GM21515 (cell line): ENCODE measurements at regions not wholly inside any gene's neighbourhood (a gene's known extent, or its start where the extent isn't known, plus 50 kb on each side); places are given as distances from the start of the nearest gene placed in this dataset.

Experiments
- ATAC-seq: cut with Tn5 transposase; IDR thresholded peaks from one replicate; pipeline ENCODE4 v1.9.1; 2021; ENCODE audit not compliant: unreplicated experiment

DNA sequence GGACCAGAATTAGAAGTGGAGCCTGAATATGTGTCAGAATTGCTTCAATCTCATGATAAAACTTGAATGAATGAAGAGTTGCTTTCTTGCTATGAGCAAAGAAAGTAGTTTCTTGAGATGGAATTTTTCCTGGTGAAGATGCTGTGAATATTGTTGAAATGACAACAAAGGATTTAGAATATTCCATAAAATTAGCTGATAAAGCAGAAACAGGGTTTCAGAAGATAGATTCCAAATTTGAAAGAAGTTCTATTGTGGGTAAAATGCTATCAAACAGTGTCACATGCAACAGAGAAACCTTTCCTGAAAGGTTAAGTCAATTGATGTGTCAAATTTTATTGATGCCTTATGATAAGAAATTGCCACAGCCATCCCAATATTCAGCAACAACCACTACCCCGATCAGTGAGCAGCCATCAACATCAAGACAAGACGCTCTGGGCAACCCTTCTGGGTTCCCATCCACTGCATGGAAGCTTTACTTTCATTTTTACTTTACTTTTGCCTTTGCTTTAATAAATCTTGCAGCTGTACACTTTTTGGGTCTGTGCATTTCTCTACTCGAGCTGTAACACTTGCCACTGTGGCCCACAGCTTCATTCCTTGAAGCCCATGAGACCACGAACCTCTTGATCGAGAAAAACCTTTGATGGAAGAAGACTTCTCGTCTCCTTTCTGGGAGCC is 104.0 kb upstream of the SSTR1 start:
- ATAC-seq = no peak

DNA sequence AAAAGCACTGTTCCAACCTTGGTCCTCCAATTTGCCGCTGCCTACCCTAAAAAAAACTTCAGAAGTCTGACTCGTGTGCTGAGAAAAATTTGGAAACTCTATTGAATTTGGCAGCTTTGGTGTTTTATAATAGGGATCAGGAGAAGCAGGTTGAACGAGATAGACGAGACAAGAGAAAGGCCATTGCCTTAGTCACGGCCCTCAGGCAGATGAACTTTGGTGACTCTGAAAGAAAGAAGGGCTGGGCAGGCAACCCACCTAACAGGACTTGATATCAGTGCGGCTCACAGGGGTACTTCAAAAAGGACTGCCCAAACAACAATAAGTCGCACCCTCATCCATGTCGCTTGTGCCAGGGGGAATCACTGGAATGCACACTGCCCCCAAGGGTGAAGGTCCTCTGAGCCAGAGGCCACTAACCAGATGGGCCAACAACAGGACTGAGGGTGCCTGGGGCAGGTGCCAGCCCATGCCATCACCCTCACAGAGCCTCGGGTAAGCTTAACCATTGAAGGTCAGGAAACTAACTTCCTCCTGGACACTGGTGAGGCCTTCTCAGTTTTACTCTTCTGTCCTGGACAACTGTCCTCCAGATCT is 102.5 kb upstream of the SSTR1 start:
- ATAC-seq = no peak

GRCh38 chr14:38107216-38107631 is 100.5 kb upstream of the SSTR1 start:
- no peak for ATAC-seq

DNA sequence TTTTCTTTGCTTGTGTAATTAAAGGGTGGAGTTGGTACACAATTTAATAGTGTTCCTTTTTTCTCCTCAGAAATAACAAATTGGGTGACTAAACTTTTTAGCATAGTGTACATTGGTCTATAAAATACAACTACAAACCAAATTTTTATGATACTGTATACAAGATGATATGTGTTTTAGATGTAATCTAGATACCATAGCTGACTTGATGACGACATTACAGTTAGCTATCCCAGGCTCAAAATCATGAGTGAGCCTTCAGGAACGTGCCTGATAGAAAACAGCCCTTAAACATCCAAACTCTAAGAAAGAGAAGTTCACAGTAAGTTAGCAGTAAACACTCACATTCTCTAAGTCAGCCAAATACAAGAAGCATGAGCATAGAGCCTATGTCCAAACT is 99.0 kb upstream of the SSTR1 start:
- no peak for ATAC-seq

GRCh38 chr14:38110258-38110657 is 97.4 kb upstream of the SSTR1 start:
- ATAC-seq = no peak

- ATAC-seq = no peak
Observed at GRCh38 chr14:38111046-38111445, 96.7 kb upstream of the SSTR1 start.

DNA sequence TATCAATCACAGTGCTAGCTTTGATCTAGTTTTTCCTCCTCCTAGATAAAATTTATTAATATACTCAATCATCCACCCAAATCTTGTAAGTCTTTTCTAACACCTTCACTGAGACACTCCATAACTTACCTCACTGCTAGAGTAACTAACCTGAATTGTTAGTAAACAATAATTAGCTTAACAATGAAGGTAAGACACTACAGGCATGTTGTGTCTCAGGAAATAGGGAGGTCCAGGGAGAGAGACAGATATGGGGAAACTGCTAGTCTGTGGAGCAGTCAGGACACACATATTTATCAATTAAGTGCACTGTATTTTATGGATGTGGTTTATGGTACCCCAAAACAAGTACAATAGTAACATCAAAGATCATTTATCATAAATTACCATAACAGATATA is 94.2 kb upstream of the SSTR1 start:
- no peak for ATAC-seq

DNA sequence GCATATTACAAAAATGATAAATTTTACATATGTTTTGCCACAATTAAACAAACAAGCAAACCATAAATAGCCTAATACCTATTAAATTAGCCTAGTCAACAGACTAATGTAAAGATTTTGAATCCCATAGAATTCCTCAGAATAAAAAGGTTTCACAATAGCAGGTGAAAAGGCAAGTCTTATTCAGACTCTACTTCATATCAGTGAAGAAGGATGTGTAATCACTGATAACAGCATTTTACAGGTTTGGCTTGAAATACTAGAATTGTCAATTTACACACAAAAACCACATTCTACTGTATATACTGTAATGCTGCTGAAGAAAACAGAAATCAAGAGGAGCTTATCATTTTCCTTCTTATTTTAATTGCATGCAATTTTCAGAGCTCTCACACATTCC is 90.8 kb upstream of the SSTR1 start:
- no peak for ATAC-seq

DNA sequence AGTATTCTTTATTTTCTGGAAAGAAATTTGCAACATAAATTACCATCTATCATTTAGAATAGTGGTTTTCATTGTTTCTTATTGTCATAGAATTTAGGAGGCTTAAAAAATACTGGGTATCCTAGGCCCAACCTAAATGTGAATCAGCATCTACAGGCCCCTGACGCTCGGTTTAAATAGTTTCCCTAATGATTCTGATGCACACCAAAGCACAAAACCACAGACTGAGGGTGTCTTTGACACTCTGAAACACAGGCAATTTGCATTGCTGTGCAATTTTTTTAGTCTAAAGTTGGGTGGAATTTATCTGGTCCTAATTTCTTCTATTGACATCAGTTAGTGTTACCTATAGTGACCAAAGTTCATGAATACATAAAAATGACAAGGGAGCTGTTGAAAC is 87.6 kb upstream of the SSTR1 start:
- ATAC-seq = no peak

- no peak for ATAC-seq
Observed at GRCh38 chr14:38121320-38122020, 86.2 kb upstream of the SSTR1 start.

DNA sequence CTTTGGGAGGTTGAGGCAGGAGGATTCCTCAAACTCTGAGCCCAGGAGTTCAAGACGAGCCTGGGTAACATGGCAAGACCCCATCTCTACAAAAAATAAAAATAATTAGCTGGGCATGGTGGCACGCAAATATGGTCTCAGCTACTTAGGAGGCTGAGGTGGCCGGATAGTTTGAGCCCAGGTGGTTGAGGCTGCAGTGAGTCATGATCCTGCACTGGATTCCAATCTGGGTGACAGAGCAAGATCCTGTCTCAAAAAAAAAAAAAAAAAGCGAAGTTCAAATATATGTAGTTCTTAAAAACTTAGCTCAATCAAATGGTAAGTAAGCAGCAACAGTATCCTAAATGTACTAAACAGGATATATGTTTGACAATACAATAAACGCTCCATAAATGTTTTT is 85.5 kb upstream of the SSTR1 start:
- ATAC-seq = no peak

- ATAC-seq = no peak
Observed at GRCh38 chr14:38124506-38124905, 83.2 kb upstream of the SSTR1 start.

GRCh38 chr14:38125481-38126037 is 82.1 kb upstream of the SSTR1 start:
- no peak for ATAC-seq

DNA sequence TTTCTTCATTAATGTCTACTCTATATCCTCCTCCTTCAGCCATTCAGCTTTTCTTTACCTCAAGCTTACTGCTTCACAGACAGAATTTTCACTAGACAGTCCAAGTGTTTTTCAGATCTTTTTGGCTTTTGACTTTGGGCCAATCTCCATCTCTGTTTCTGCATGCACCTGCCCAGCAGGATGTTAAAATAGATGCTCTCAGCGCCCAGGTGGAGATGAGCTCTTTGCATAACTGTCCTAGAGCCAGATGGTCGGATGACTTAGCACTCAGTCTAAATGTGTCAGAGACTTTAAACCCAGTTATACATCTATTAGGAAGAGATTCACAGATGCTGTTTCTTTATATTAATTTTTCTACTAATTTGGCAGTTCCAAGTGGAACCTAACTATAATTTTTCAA is 80.3 kb upstream of the SSTR1 start:
- no peak for ATAC-seq

DNA sequence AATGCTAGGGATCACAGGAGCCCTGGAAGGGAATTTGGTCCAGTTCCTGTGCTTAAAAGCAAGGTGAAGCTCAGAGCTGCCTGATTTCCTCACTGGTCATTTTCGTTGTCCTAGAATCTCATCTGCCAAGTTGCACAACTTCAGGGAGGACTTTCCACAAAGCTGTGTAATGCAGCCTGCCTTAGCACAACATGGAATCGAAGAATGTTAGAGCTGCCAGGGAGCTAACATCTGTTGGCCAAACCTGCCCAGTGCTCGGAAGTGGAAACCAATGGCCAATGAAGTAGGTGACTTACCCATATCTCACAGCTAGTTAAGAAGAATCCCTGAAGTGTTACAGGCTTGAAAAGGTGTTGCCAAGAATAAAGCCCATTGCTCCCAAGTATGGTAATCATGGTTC is 79.9 kb upstream of the SSTR1 start:
- ATAC-seq = no peak

GRCh38 chr14:38128640-38129039 is 79.1 kb upstream of the SSTR1 start:
- no peak for ATAC-seq

GRCh38 chr14:38129192-38129591 is 78.5 kb upstream of the SSTR1 start:
- no peak for ATAC-seq

DNA sequence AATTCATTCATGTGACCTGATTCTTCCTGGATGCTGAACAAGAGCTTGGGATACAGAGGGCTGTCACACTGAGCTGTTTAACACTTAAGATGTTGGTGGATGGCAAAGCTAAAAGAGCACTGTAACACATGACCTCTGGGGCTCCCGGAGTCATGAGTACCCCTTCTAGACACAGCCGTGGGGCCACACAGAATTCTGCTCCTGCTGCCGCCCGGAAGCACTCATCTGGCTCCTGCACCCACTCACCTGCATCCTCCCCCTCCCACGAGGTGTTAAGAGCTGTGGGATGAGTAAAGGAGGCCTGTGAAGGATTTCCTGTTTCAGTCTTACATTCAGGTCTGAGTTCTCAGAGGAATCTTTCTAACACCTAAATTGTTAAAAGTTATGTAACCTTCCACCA is 78.0 kb upstream of the SSTR1 start:
- ATAC-seq = no peak

GRCh38 chr14:38134416-38135030 is 73.2 kb upstream of the SSTR1 start:
- no peak for ATAC-seq

- no peak for ATAC-seq
Observed at GRCh38 chr14:38135106-38135867, 72.4 kb upstream of the SSTR1 start.

- no peak for ATAC-seq
Observed at GRCh38 chr14:38137005-38137404, 70.7 kb upstream of the SSTR1 start.
